Stimulated activated CD8-positive, alpha-beta memory T cell treated with anti-CD3 and anti-CD28 coated beads, Interleukin-2, amount 100 ng/mL, for 48 hours (primary cell): ENCODE measurements at regions not wholly inside any gene's neighbourhood (a gene's known extent, or its start where the extent isn't known, plus 50 kb on each side); places are given as distances from the start of the nearest gene placed in this dataset.

Experiments
- DNase-seq, 2 donors: peaks; one replicate each; pipeline ENCODE4 v3.0.0-alpha.2; 2020; ENCODE audit warnings: low read depth in 2 of 2

DNA sequence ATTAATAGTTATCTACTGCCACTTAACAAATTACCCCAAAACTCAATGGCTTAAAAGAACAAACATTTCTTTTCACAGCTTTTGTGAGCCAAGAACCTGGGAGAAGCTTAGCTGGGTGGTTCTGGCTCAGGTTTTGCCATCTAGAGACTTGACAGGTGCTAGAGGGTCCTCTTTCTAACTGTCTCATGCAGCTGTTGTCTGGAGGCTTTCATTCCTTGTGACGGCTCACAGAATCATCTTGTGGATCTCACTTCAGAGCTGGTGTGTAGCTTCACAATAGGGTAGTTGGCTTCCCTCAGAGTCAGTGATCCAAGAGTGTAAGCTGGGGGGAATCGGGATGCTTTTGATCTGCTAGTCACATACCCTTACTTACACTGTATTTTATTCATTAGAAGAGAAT, 81.2 kb upstream of the APC start:
- DNase-seq = no peak

DNA sequence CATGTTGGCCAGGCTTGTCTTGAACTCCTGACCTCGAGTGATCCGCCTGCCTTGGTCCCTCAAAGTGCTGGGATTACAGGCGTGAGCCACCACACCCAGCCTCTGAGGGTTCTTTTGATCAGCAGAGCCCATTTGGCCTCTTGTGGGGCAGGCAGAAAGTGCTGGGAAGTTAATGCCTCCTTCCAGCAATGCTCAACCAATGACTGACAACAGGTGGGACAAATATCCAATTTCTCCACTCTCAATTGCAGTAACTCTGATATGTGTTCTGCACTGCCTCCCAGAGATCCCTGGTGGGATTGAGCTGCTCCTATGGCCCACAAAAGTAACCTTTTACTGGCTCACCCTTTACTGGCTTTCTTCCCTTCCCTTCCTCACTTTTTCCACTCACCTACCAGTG, 79.9 kb upstream of the APC start:
- no peak for DNase-seq

DNA sequence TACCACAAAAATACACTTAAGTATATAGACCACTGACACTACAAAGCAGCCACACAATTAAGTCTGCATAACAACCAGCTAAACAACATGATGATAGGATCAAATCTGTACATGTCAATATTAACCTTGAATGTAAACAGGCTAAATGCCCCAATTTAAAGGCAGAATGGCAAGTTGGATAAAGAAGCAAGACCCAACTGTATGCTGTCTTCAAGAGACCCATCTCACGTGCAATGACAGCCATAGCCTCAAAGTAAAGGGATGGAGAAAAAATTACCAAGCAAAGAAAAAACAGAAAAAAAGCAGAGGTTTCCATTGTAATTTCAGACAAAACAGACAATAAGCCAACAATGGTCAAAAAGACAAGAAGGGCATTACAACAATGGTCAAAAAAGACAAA, 77.3 kb upstream of the APC start:
- DNase-seq = no peak

DNA sequence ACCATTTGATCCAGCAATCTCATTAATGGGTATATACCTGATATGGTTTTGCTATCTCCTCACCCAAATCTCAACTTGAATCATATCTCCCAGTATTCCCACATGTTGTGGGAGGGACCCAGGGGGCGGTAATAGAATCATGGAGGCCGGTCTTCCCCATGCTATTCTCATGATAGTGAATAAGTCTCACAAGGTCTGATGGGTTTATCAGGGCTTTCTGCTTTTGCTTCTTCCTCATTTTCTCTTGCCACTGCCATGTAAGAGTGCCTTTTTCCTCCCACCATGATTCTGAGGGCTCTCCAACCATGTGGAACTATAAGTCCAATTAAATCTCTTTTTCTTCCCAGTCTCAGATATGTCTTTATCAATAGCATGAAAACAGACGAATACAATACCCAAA, 74.5 kb upstream of the APC start:
- DNase-seq = no peak

DNA sequence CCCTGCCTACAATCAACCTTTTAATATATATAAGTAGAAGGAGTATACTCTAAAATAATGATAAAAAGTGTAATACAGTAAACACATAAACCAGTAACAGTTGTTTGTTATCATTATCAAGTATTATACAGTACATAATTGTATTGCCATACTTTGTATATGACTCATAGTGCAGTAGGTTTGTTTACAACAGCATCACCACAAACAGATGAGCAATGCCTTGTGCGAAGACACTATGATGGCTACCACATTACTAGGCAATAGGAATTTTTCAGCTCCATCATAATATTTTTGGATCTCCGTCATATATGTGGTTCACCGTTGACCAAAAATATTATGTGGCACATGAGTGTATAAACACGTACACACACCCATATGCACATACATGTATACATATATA, 69.7 kb upstream of the APC start:
- DNase-seq = no peak

DNA sequence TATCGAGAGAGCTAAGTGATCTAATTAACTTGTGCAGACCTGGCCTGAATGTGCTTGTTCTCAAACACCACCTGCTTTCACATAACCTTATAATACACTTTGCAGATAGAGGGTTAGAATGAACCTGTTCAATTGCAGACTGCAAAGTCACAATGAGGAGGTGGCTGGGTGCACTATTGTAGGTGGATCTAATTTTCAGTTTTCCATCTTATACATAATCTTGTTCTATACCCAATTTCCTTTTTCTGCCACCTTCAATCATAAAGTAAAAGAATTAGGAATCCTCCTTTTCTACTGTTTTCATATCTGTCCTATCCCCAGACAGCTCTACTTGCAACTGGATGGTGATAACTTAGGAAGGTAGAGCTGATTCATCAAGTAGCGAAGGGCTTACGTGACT, 68.8 kb upstream of the APC start:
- DNase-seq = no peak

DNA sequence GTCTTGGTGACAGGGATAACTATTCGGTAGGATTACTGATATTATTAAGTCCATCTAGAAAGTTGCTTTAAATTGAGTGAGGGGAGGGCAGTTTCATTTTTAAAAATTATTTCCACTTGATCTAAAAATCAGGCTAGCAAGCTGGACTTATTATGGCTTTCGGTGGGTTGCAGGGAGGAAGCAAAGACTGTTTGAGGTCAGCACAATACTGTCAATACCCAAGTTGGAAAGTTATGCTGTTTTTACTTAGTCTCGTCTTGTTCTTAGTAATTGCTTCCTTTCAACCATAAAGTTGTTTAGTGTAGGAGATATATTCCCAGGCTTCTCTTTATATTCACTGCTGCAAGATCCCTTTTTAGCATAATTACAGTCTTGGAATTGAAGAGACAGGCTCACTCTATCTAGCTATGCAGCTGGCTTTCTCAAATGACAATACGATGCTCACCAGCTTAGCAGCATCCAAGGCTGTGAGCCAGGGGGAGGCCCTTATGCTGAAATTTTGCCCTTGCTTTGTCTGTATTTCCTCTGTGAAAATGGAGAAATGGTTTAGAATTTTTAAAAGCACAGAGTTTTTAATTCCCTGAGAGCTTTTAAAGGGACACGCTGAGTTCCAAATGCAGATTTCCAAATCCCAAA, 68.2 kb upstream of the APC start:
- no peak for DNase-seq

DNA sequence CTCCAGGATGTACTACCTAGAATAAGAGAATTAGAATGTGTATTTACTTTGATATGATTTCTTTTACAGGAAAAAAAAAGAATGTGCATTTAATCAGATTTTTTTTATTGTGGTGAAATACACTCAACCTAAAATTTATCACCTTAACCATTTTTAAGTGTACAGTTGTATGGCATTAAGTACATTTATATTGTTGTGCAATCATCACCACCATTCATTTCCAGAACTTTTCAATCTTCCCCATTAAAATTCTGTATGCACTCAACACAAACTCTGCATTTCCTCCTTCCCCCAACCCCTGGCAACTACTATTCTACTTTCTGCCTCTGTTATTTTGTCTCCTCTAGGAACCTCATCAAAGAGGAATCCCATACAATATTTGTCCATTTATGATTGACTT, 66.0 kb upstream of the APC start:
- no peak for DNase-seq

DNA sequence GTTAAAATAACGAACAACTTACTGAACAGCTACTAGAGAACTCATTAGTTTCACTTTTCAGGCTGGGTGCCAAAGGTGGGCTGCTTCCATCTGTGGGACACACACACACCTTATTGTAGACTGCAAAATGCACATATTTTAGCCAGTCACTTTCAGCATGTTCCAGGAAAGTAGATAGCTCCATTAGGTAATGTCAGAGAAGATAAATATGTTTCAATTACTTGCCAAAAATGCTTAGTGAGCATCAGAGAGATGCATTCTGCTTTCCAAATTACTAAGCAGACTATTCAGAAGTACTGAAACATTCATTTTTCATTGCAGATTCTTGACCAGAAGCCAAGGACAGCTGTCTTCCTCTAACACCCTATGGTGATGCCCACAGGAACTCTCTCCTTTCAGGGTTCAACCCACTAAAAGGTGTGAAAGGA, 56.2 kb upstream of the APC start:
- no peak for DNase-seq

DNA sequence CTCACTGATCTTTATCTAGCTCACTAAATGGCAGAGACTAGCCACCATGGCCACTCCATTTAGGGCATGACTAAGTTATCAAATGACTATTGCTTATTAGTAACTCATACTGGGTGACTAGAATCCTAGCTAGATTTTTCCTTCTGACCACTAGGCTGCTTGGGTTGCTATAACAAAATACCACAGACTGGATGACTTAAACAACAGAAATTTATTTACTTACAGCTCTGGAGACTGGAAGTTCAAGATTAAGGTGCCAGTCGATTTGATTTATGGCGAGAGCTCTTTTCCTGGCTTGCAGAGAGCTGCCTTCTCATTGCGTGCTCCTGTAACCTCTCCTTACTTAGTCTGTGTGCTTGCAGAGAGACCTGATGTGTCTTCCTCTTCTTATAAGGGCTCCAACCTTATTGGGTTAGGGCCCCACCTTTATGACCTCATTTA, 55.0 kb upstream of the APC start:
- DNase-seq = no peak

DNA sequence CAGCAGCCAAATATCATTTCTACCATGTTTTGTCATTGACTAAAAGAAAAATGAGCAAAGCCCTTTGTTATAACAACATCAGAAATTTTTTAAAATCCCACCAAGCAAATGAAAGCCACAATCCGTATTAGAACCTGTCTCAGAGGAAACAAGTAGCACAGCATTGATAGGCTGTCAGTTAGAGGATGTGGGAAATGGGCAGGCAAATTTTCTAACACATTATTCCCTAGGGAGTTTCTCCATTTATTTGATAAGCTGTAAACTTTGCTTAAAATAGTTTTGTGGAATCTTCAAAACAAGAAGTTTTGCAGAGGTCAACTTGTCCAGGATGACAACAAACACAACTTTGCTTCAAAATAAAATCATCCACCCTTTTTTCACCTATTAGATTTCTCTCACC, 53.6 kb upstream of the APC start:
- no peak for DNase-seq

DNA sequence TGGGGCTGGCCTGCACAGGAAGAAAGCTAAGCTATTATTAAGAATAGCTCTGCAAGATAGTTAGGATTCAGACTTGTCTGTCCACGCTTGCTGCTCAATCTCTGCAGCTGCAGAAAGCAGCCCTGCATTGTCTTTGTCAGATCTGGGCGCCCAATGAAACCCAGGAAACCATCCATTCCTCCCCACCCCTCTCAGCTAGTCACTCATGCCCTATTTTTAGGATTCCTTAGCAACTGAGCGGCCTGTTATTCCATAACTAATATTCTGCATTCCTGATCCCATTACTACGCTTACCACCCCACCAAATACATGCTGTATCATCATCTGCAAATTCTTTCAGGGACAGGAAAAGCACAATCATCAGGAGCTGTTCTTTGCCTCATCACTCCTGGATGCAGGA, 52.9 kb upstream of the APC start:
- DNase-seq = no peak

DNA sequence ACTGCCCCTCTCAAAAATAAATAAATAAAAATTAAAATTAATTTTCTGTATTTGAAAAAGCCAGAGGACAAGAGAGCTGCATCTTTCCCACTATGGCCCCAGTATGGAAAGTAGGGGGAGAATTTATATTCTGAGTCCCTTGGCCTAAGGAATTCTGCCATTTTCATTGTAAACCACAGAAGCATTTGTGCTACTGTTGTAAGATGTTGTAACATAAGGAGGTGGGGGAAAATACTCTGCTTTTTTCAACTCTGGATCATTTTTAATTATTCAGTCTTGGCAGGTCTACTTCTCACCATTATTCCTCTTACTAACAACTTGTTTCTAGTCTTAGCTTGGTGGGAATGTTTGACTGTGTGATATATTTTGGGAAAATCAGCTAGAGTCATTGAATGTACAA, 52.3 kb upstream of the APC start:
- no peak for DNase-seq

DNA sequence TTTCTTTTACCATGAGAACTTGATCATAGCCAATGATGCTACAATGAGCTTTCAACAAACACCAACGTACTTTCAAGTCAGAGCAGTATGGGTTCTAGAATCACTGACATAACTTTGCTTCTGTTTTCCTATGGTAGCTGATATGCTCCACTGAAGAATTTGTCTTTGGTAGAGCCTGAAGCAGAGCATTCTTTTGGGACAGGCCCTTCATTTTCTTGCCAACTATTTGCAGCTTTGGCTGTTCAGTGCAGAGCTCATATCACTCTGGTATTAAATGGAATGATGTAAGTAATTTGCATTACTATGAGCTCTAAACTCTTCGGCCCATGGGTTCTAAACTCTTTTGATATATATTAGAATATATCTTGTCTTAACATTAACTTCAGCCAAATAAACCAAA, 51.8 kb upstream of the APC start:
- no peak for DNase-seq

DNA sequence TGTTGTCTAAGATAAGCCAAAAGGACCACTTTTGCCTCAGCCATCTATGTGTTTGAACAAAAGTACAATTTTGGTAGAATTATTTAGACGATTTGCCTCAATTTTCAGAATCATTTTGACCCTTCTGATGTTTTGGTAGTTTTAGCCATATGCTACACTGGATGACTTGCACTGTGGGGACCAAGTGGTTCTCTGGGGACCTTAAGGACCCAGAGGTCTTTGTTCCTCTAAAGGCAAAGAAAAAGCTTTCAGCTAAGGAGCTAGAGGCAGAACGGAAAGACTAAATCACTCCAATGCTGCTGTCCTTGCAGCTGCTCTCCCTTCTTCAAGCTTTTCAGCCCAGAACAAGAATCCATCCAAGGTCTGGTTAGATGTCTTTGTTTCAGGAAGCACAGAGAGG, 51.0 kb upstream of the APC start:
- no peak for DNase-seq

DNA sequence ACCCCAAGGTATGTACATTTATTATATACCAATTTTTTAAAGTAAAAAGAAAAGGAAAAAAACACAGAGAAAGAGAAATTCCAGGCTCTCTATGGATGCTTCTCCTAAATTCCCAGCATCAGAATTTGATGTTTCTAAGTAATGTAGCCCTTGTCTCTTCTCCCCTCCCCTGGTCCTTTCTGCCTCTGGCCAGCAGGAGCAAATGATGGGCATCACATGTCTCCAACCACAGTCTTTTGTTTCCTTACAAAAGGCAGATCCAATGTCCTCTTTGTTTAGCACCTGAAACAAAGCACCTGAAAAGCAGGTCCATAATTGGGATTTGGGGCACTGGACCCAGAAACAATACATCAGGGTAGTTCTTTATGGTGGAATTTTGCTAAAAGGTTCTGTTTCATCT, 50.4 kb upstream of the APC start:
- DNase-seq = no peak
